IMR-90 (cell line): ENCODE measurements at regions not wholly inside any gene's neighbourhood (a gene's known extent, or its start where the extent isn't known, plus 50 kb on each side); places are given as distances from the start of the nearest gene placed in this dataset.

Experiments
- ATAC-seq: fragments of 200-7000 bp; cut with Tn5 transposase; 2 replicates; pipeline ENCODE4 v1.9.1; 2020; ENCODE audit warnings: low read depth, mild to moderate bottlenecking, moderate library complexity
- BruUV-seq: library from RNA; stranded (reverse); fragments of 400-500 nt; replicated peaks from 2 replicates; lab custom pipeline; 2021; lab: Mats Ljungman, UMichigan
- CTCF ChIA-PET: fragments of 300-600 bp; formaldehyde crosslinking; extraction: SDS; loops from one replicate; lab custom pipeline; 2021; ENCODE audit warnings: antibody characterized with exemption; lab: Yijun Ruan, JAX
- POLR2A ChIA-PET: fragments of 300-600 bp; sonication (Branson Sonifier 250); formaldehyde crosslinking; loops from one replicate; lab custom pipeline; 2022; ENCODE audit warnings: antibody characterized with exemption; ENCODE audit not compliant: unreplicated experiment; lab: Charles Lee
- DNase-seq: peaks from one replicate; pipeline ENCODE4 v3.0.0; 2013
- H2AFZ ChIP-seq: replicated peaks from 2 replicates; pipeline ENCODE3; 2013; ENCODE audit warnings: low read length, mild to moderate bottlenecking; ENCODE audit not compliant: poor library complexity
- H2AK5ac ChIP-seq: 2 replicates; pipeline ENCODE4 v1.6.1; 2013; ENCODE audit warnings: low read depth, low read length, inconsistent platforms
- H2AK9ac ChIP-seq: replicated peaks from 2 replicates; pipeline ENCODE3; 2013; ENCODE audit warnings: mild to moderate bottlenecking, low read depth, low read length, moderate library complexity; ENCODE audit not compliant: poor library complexity
- H2BK120ac ChIP-seq: 2 replicates; pipeline ENCODE4 v1.6.1; 2013; ENCODE audit warnings: low read depth, low read length, inconsistent platforms
- H2BK15ac ChIP-seq: 3 replicates; pipeline ENCODE4 v1.6.1; 2013; ENCODE audit warnings: low read depth, low read length, inconsistent platforms
- H2BK20ac ChIP-seq: 2 replicates; pipeline ENCODE4 v1.6.1; 2013; ENCODE audit warnings: low read depth, mild to moderate bottlenecking, inconsistent platforms, low read length, moderate library complexity
- H2BK5ac ChIP-seq: 2 replicates; pipeline ENCODE4 v1.6.1; 2013; ENCODE audit warnings: mild to moderate bottlenecking, low read depth, low read length, inconsistent platforms; ENCODE audit not compliant: poor library complexity, severe bottlenecking
- H3K14ac ChIP-seq: replicated peaks from 2 replicates; pipeline ENCODE4 v1.6.1; 2013; ENCODE audit warnings: low read depth, low read length, inconsistent platforms
- H3K18ac ChIP-seq: 2 replicates; pipeline ENCODE4 v1.6.1; 2013; ENCODE audit warnings: low read depth, low read length, control low read depth
- H3K23ac ChIP-seq: 2 replicates; pipeline ENCODE4 v1.6.1; 2013; ENCODE audit warnings: low read depth, low read length, inconsistent platforms
- H3K27ac ChIP-seq: 2 replicates; pipeline ENCODE4 v1.5.1; 2013; ENCODE audit warnings: mild to moderate bottlenecking, control low read depth, low read length; ENCODE audit not compliant: insufficient read depth
- H3K27me3 ChIP-seq: 2 replicates; pipeline ENCODE4 v1.6.1; 2013; ENCODE audit warnings: low read length; ENCODE audit not compliant: control insufficient read depth, insufficient read depth
- H3K36me3 ChIP-seq: 2 replicates; pipeline ENCODE4 v1.6.1; 2013; ENCODE audit warnings: low read length, mixed read lengths; ENCODE audit not compliant: control insufficient read depth, insufficient read depth
- H3K4ac ChIP-seq: 2 replicates; pipeline ENCODE4 v1.6.1; 2013; ENCODE audit warnings: low read depth, low read length, inconsistent platforms
- H3K4me1 ChIP-seq: 2 replicates; pipeline ENCODE4 v1.6.1; 2013; ENCODE audit warnings: low read length, mixed read lengths; ENCODE audit not compliant: control insufficient read depth, insufficient read depth
- H3K4me2 ChIP-seq: 2 replicates; pipeline ENCODE4 v1.6.1; 2013; ENCODE audit warnings: low read depth, mild to moderate bottlenecking, control low read depth, low read length, moderate library complexity
- H3K4me3 ChIP-seq: 2 replicates; pipeline ENCODE4 v1.5.1; 2013; ENCODE audit warnings: low read depth, mild to moderate bottlenecking, control low read depth, low read length, moderate library complexity; ENCODE audit not compliant: insufficient read depth
- H3K56ac ChIP-seq: 2 replicates; pipeline ENCODE4 v1.6.1; 2013; ENCODE audit warnings: low read length, inconsistent platforms; ENCODE audit not compliant: insufficient read depth; ENCODE audit errors: extremely low read depth
- H3K79me1 ChIP-seq, 2 experiments: 2 replicates each; pipeline ENCODE4 v1.6.1; 2013; ENCODE audit warnings: low read length in 2 of 2, inconsistent platforms in 1 of 2, low read depth in 1 of 2
- H3K9ac ChIP-seq: 2 replicates; pipeline ENCODE4 v1.6.1; 2013; ENCODE audit warnings: low read depth, low read length, control low read depth
- H3K9me1 ChIP-seq: 2 replicates; pipeline ENCODE4 v1.6.1; 2013; ENCODE audit warnings: low read length, inconsistent platforms; ENCODE audit not compliant: insufficient read depth
- H3K9me3 ChIP-seq: 2 replicates; pipeline ENCODE4 v1.6.1; 2013; ENCODE audit warnings: low read length; ENCODE audit not compliant: control insufficient read depth, insufficient read depth
- H4K20me1 ChIP-seq: 2 replicates; pipeline ENCODE4 v1.6.1; 2013; ENCODE audit warnings: low read length, inconsistent platforms; ENCODE audit not compliant: insufficient read depth
- H4K5ac ChIP-seq: 2 replicates; pipeline ENCODE4 v1.6.1; 2013; ENCODE audit warnings: mild to moderate bottlenecking, low read depth, low read length, control low read depth
- H4K8ac ChIP-seq, 2 experiments: 2 replicates each; pipeline ENCODE4 v1.6.1; 2013; ENCODE audit warnings: low read depth in 2 of 2, low read length in 2 of 2, control low read depth in 1 of 2, inconsistent platforms in 1 of 2
- H4K91ac ChIP-seq: 2 replicates; pipeline ENCODE4 v1.6.1; 2013; ENCODE audit warnings: low read depth, low read length, inconsistent platforms; ENCODE audit not compliant: insufficient read depth
- BHLHE40 ChIP-seq: fragments of 150-350 bp; IDR thresholded peaks from 2 replicates; pipeline ENCODE4 v1.6.1; 2016; ENCODE audit warnings: mild to moderate bottlenecking, low read depth, low read length
- CEBPB ChIP-seq: IDR thresholded peaks from 2 replicates; pipeline ENCODE4 v1.6.1; 2012; ENCODE audit warnings: low read depth, low read length, improper control_type of control experiment
- CHD1 ChIP-seq: IDR thresholded peaks from 2 replicates; pipeline ENCODE4 v1.6.1; 2012; ENCODE audit warnings: low read depth, low read length, improper control_type of control experiment
- FOS ChIP-seq: fragments of 150-350 bp; IDR thresholded peaks from 2 replicates; pipeline ENCODE4 v1.6.1; 2016; ENCODE audit warnings: low read depth, low read length
- MAFK ChIP-seq: IDR thresholded peaks from 2 replicates; pipeline ENCODE4 v1.6.1; 2012; ENCODE audit warnings: low read depth, low read length, improper control_type of control experiment
- MAZ ChIP-seq: IDR thresholded peaks from 2 replicates; pipeline ENCODE4 v1.6.1; 2012; ENCODE audit warnings: low read depth, mild to moderate bottlenecking, low read length, improper control_type of control experiment, moderate library complexity, borderline replicate concordance
- MXI1 ChIP-seq: IDR thresholded peaks from 2 replicates; pipeline ENCODE4 v1.6.1; 2012; ENCODE audit warnings: low read depth, mild to moderate bottlenecking, low read length, moderate library complexity, borderline replicate concordance
- NFE2L2 ChIP-seq: fragments of 150-350 bp; IDR thresholded peaks from 2 replicates; pipeline ENCODE4 v1.6.1; 2016; ENCODE audit warnings: low read depth, mild to moderate bottlenecking, low read length
- POLR2A ChIP-seq: IDR thresholded peaks from 2 replicates; pipeline ENCODE4 v1.6.1; 2012; ENCODE audit warnings: mild to moderate bottlenecking, low read depth, low read length
- RAD21 ChIP-seq: IDR thresholded peaks from 2 replicates; pipeline ENCODE4 v1.6.1; 2012; ENCODE audit warnings: low read length, improper control_type of control experiment
- RCOR1 ChIP-seq: IDR thresholded peaks from 2 replicates; pipeline ENCODE4 v1.6.1; 2012; ENCODE audit warnings: mild to moderate bottlenecking, low read length, improper control_type of control experiment; ENCODE audit not compliant: insufficient replicate concordance
- RFX5 ChIP-seq: IDR thresholded peaks from 2 replicates; pipeline ENCODE4 v1.8.0; 2012; ENCODE audit warnings: low read depth, mild to moderate bottlenecking, low read length, moderate library complexity
- SMC3 ChIP-seq: fragments of 150-350 bp; IDR thresholded peaks from 2 replicates; pipeline ENCODE4 v1.6.1; 2016; ENCODE audit warnings: low read depth, mild to moderate bottlenecking, antibody characterized with exemption, low read length, moderate library complexity
- WGBS, 2 experiments: methylation state at CpG; one replicate each; pipeline versions ENCODE4 v1.1.5 to v1.1.7; 2013; ENCODE audit warnings: missing lambda C conversion rate in 2 of 2; ENCODE audit not compliant: insufficient read length in 1 of 2; ENCODE audit errors: extremely low coverage in 2 of 2; 5-methylcytosine and 5-hydroxymethylcytosine counted together
- dilution Hi-C: fragments of 300-500 bp; cut with HindIII; formaldehyde crosslinking; loops from one replicate; pipeline ENCODE4 v1.14.3; 2018; ENCODE audit warnings: low sequenced_read_pairs; ENCODE audit not compliant: unreplicated experiment
- in situ Hi-C: fragments of 300-500 bp; cut with MboI; formaldehyde crosslinking; loops from 3 replicates; pipeline ENCODE4 v1.14.3; 2019; ENCODE audit warnings: low sequenced_read_pairs, inconsistent platforms, mixed read lengths
- intact Hi-C: fragments of 100-400 bp; cut with micrococcal nuclease; formaldehyde crosslinking; loops from 2 replicates; pipeline ENCODE4 v1.10.0; 2022
- TF ChIP-seq, protein P1 (sequence below): fragments of 150-350 bp; IDR thresholded peaks from 2 replicates; pipeline ENCODE4 v1.6.1; 2016; ENCODE audit warnings: low read depth, mild to moderate bottlenecking, low read length, moderate library complexity, borderline replicate concordance
- TF ChIP-seq, protein P2 (sequence below): fragments of 150-350 bp; IDR thresholded peaks from 2 replicates; pipeline ENCODE4 v1.6.1; 2017; ENCODE audit warnings: mild to moderate bottlenecking, antibody characterized with exemption, low read length, low read depth
- TF ChIP-seq, protein P3 (sequence below): conservative IDR thresholded peaks from 2 replicates; pipeline ENCODE4 v1.5.1; 2012; ENCODE audit warnings: mild to moderate bottlenecking, low read depth, low read length, improper control_type of control experiment

DNA sequence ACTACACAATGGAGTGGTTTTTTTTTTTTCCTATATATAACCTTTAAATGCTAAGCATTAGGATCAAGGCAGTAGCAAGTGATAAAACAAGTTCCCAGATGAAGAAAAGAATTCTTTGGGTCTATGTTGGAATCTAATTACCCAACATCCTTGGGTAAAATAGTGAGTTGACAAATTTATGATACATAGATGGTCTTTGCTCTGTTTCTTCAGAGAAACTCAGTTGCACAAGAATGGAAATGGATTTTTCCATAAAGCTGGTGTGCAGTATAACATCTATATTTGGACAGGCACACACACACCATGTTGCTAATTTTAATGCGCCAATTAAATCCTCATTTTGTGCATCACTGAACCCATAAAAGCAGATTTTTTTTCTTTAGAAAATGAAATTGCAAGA, 137.0 kb upstream of the MED14 start:
- Histone ChIP-seq H3K36me3 (no peaks in the 10 kb centered on the region), H4K20me1 (no peaks in the 10 kb centered on the region), H3K4me3 (no peak overlapping the region), H3K56ac (no peak overlapping the region), H4K8ac (no peak overlapping the region), H3K9ac (no peak overlapping the region), H3K4me2 (no peak overlapping the region), H3K9me3 (no peaks in the 10 kb centered on the region), H2AK9ac (no peak overlapping the region), H4K5ac (no peak overlapping the region), H3K79me1 (no peaks in the 10 kb centered on the region), H2AFZ (no peak overlapping the region), H3K4me1 (no peaks in the 10 kb centered on the region; the same call in 1 of the 2 replicates), H2BK15ac (no peak overlapping the region), H3K14ac (no peak overlapping the region), H2AK5ac (no peak overlapping the region), H3K27me3 (peaks cover 4% of the 10 kb centered on the region), H3K23ac (no peak overlapping the region), H2BK20ac (no peak overlapping the region), H2BK120ac (no peak overlapping the region), H2BK5ac (no peak overlapping the region), H3K4ac (no peak overlapping the region), H3K27ac (no peak overlapping the region), H3K18ac (no peak overlapping the region), H4K91ac (no peak overlapping the region), H3K9me1 (no peaks in the 10 kb centered on the region)
- dilution Hi-C loops (no loop called here), intact Hi-C loops (no loop called here), in situ Hi-C loops (loop anchor here (10.0 kb wide), 1 partner anchor 212 kb away; the partner anchor contains the start of gene USP9X)
- POLR2A ChIA-PET: no interaction called here
- no CpG with 5 or more reads among the region's 1 CpG for WGBS, 2 experiments
- TF ChIP-seq FOS (no peak), RAD21 (no peak), NFE2L2 (no peak), RCOR1 (no peak), SMC3 (no peak), MXI1 (no peak), MAZ (no peak), BHLHE40 (no peak), CHD1 (no peak), CEBPB (no peak), RFX5 (no peak), POLR2A (no peak), MAFK (no peak)
- TF ChIP-seq, protein P1, sequence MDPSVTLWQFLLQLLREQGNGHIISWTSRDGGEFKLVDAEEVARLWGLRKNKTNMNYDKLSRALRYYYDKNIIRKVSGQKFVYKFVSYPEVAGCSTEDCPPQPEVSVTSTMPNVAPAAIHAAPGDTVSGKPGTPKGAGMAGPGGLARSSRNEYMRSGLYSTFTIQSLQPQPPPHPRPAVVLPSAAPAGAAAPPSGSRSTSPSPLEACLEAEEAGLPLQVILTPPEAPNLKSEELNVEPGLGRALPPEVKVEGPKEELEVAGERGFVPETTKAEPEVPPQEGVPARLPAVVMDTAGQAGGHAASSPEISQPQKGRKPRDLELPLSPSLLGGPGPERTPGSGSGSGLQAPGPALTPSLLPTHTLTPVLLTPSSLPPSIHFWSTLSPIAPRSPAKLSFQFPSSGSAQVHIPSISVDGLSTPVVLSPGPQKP: no peak
- TF ChIP-seq, protein P2, sequence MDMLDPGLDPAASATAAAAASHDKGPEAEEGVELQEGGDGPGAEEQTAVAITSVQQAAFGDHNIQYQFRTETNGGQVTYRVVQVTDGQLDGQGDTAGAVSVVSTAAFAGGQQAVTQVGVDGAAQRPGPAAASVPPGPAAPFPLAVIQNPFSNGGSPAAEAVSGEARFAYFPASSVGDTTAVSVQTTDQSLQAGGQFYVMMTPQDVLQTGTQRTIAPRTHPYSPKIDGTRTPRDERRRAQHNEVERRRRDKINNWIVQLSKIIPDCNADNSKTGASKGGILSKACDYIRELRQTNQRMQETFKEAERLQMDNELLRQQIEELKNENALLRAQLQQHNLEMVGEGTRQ: no peak
- TF ChIP-seq, protein P3, sequence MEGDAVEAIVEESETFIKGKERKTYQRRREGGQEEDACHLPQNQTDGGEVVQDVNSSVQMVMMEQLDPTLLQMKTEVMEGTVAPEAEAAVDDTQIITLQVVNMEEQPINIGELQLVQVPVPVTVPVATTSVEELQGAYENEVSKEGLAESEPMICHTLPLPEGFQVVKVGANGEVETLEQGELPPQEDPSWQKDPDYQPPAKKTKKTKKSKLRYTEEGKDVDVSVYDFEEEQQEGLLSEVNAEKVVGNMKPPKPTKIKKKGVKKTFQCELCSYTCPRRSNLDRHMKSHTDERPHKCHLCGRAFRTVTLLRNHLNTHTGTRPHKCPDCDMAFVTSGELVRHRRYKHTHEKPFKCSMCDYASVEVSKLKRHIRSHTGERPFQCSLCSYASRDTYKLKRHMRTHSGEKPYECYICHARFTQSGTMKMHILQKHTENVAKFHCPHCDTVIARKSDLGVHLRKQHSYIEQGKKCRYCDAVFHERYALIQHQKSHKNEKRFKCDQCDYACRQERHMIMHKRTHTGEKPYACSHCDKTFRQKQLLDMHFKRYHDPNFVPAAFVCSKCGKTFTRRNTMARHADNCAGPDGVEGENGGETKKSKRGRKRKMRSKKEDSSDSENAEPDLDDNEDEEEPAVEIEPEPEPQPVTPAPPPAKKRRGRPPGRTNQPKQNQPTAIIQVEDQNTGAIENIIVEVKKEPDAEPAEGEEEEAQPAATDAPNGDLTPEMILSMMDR: no peak
- DNase-seq (no peak), ATAC-seq (no peak)
- CTCF ChIA-PET: no interaction called here
- BruUV-seq: no TSS peak
